DND-41 (cell line): ENCODE measurements at regions not wholly inside any gene's neighbourhood (a gene's known extent, or its start where the extent isn't known, plus 50 kb on each side); places are given as distances from the start of the nearest gene placed in this dataset.

Experiments used
- ATAC-seq: fragments of 200-7000 bp; cut with Tn5 transposase; 3 replicates; pipeline ENCODE4 v1.9.1; 2021; ENCODE audit warnings: low read depth; ENCODE audit not compliant: insufficient read depth
- DNase-seq: peaks from one replicate; pipeline ENCODE4 v3.0.0-alpha.2; 2020
- H2AFZ ChIP-seq: 2 replicates; pipeline ENCODE4 v1.6.0; 2012; ENCODE audit warnings: low read depth, low read length
- H3K27ac ChIP-seq: 2 replicates; pipeline ENCODE4 v1.5.1; 2012; ENCODE audit warnings: low read length, inconsistent platforms
- H3K27me3 ChIP-seq: fragments of 200-600 bp; sonication (generic); 2 replicates; pipeline ENCODE4 v1.6.0; 2012; ENCODE audit warnings: low read length, mild to moderate bottlenecking, inconsistent platforms; ENCODE audit not compliant: insufficient read depth, poor library complexity
- H3K36me3 ChIP-seq: 2 replicates; pipeline ENCODE4 v1.5.1; 2012; ENCODE audit warnings: low read length, inconsistent platforms; ENCODE audit not compliant: insufficient read depth
- H3K4me1 ChIP-seq: 2 replicates; pipeline ENCODE4 v1.5.1; 2012; ENCODE audit warnings: mild to moderate bottlenecking, low read length; ENCODE audit not compliant: insufficient read depth
- H3K4me2 ChIP-seq: 2 replicates; pipeline ENCODE4 v1.6.0; 2012; ENCODE audit warnings: mild to moderate bottlenecking, moderate library complexity, low read length, inconsistent platforms; ENCODE audit not compliant: insufficient read depth
- H3K4me3 ChIP-seq, 2 experiments: fragments of 200-600 bp in 1 of 2; shearing (Covaris generic) in 1 of 2; 2 replicates each; pipeline ENCODE4 v1.5.1; 2012 to 2016; ENCODE audit warnings: inconsistent platforms in 2 of 2, low read length in 2 of 2, mild to moderate bottlenecking in 2 of 2, low read depth in 1 of 2, moderate library complexity in 1 of 2
- H3K79me2 ChIP-seq: 2 replicates; pipeline ENCODE4 v1.6.0; 2012; ENCODE audit warnings: low read length, inconsistent platforms; ENCODE audit not compliant: insufficient read depth
- H3K9ac ChIP-seq: 2 replicates; pipeline ENCODE4 v1.6.0; 2012; ENCODE audit warnings: low read depth, mild to moderate bottlenecking, inconsistent platforms, low read length, moderate library complexity
- H3K9me3 ChIP-seq: 2 replicates; pipeline ENCODE4 v1.5.1; 2012; ENCODE audit warnings: low read length, moderate library complexity, mild to moderate bottlenecking, inconsistent platforms; ENCODE audit not compliant: insufficient read depth, severe bottlenecking
- H4K20me1 ChIP-seq: 2 replicates; pipeline ENCODE4 v1.6.0; 2012; ENCODE audit warnings: low read length; ENCODE audit not compliant: insufficient read depth
- EZH2 ChIP-seq: IDR thresholded peaks from 3 replicates; pipeline ENCODE4 v1.6.1; 2012; ENCODE audit warnings: borderline replicate concordance, low read depth, mild to moderate bottlenecking, moderate library complexity, low read length, inconsistent platforms; ENCODE audit not compliant: severe bottlenecking
- TF ChIP-seq, protein P1 (sequence below): IDR thresholded peaks from 2 replicates; pipeline ENCODE4 v1.5.1; 2012; ENCODE audit warnings: borderline replicate concordance, low read length, moderate library complexity, mild to moderate bottlenecking; ENCODE audit not compliant: poor library complexity, severe bottlenecking; ENCODE audit errors: extremely low read depth

DNA sequence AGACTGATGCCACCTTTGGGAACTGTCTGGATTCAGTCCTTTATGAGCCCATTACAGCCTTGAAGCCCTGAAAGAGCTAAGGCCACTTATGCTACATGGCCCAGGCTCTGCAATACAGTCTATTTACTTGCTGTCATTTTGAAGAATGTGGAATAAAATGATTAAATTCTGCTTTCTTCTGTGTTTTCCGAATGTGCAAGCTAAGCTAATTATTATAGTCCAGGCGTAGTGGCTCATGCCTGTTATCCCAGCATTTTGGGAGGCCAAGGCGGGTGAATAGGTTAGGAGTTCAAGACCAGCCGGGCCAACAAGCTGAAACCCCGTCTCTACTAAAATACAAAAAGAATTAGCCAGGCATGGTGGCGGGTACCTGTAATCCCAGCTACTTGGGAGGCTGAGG is 142.5 kb downstream of the TEX29 start:
- Histone ChIP-seq H2AFZ (no peak overlapping the region), H3K4me2 (no peak overlapping the region), H3K9me3 (no peaks in the 10 kb centered on the region), H3K27me3 (peaks cover 27% of the 10 kb centered on the region), H3K4me3 (no peak overlapping the region), H3K79me2 (no peaks in the 10 kb centered on the region), H4K20me1 (peaks cover 7% of the 10 kb centered on the region), H3K27ac (no peak overlapping the region), H3K4me1 (no peaks in the 10 kb centered on the region), H3K9ac (no peak overlapping the region), H3K36me3 (no peaks in the 10 kb centered on the region)
- ATAC-seq (no peak), DNase-seq (no peak)
- TF ChIP-seq EZH2, result no peak
- TF ChIP-seq, protein P1, sequence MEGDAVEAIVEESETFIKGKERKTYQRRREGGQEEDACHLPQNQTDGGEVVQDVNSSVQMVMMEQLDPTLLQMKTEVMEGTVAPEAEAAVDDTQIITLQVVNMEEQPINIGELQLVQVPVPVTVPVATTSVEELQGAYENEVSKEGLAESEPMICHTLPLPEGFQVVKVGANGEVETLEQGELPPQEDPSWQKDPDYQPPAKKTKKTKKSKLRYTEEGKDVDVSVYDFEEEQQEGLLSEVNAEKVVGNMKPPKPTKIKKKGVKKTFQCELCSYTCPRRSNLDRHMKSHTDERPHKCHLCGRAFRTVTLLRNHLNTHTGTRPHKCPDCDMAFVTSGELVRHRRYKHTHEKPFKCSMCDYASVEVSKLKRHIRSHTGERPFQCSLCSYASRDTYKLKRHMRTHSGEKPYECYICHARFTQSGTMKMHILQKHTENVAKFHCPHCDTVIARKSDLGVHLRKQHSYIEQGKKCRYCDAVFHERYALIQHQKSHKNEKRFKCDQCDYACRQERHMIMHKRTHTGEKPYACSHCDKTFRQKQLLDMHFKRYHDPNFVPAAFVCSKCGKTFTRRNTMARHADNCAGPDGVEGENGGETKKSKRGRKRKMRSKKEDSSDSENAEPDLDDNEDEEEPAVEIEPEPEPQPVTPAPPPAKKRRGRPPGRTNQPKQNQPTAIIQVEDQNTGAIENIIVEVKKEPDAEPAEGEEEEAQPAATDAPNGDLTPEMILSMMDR, result no peak

DNA sequence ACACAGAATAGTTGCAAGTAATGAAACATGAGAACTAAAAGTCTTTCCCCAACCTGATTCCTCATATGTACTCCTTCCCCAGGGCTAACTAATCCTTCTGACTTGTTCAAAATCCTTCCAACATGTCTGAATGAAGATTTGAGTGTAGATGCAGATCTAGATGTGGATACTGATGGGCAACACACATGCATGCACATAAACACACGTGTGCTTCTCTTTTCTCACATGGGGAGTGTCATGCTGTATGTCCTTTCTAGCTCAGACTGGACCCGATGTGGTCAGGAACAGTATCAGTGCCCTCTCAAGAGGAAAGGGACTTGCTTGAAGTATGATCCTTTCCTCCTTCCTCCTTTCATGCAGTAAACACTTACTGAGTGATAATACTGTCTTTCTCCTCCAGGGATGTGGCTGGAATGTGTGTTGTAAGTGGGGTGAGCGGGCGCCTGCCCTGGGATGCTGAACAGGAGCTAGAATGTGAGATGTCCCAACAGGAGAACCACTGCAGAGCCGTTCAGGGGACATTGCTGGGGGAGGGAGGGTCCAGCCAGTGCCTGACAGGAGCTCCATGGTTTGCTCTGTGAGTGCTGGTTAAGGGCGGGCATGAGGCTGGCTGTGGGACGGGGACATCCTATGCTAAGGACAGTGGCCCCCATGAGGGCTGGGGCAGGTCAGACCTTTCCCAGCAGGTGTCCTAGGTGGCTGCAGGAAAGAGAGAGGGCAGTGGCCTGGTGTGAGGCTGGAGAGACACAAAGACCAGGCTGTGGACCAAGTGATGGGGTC is 146.9 kb downstream of the TEX29 start:
- Histone ChIP-seq H3K27me3 (peaks cover 18% of the 10 kb centered on the region), H3K4me1 (no peaks in the 10 kb centered on the region), H3K9me3 (no peaks in the 10 kb centered on the region), H3K4me2 (no peak overlapping the region), H2AFZ (no peak overlapping the region), H3K27ac (no peak overlapping the region), H3K4me3 (no peak overlapping the region), H3K79me2 (no peaks in the 10 kb centered on the region), H4K20me1 (no peaks in the 10 kb centered on the region; the same call in 1 of the 2 replicates), H3K9ac (no peak overlapping the region), H3K36me3 (no peaks in the 10 kb centered on the region)
- no peak for TF ChIP-seq EZH2
- TF ChIP-seq, protein P1, result no peak
- no peak for ATAC-seq
- no peak for DNase-seq

DNA sequence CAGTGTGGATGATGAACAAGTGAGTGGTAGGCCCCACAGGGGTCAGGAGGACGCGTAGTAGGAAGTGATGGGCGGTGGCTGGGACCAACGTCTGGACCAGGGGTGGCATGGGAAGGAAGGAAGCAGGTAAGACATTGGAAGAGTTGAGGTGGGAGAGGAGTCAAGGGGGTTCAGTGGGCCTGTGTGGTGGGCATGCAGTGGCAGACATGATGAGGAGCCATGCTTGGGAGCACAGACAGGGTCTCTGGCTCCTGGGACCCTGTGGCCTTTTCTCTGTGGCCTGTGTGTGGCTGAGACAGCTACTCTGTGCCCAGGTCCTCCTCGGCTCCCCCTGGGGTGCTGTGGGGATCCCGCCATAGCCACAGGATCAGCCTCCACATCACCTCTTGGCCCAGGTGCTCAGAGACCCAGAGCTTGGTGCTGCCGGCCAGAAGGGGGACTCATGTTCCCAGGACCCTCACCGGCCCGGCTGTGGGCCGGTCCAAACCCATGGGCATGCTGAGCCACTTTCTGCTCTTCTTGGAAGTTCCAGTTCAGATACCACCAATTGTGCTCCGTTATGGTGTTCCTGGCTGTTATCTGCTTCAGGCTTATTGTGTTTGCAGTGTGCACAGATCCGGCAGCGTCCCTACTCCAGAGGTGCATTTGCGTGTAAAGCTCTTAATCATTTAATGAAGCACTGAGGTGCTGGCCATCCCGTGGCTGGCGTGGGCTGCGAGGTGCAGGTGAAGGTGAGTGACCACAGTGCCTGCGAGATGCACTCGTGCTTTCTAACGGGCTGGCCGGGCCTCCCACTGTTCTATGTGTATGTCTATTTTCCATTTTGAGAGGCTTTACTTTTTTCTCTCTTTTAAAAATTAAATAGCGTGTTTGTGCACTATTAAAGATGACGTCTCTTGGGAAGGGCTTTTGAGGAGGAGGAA is 147.9 kb downstream of the TEX29 start:
- ATAC-seq, result no peak
- no peak overlapping the region for H3K27ac ChIP-seq
- H3K27me3 ChIP-seq, result peaks cover 11% of the 10 kb centered on the region
- H3K36me3 ChIP-seq, result no peaks in the 10 kb centered on the region
- H3K4me3 ChIP-seq, result no peak overlapping the region
- H3K4me1 ChIP-seq, result no peaks in the 10 kb centered on the region
- TF ChIP-seq, protein P1, result no peak
- no peak for TF ChIP-seq EZH2
- no peak for DNase-seq
- no peaks in the 10 kb centered on the region for H3K9me3 ChIP-seq
- no peaks in the 10 kb centered on the region; the same call in 1 of the 2 replicates for H4K20me1 ChIP-seq
- H2AFZ ChIP-seq, result no peak overlapping the region
- H3K79me2 ChIP-seq, result no peaks in the 10 kb centered on the region
- H3K4me2 ChIP-seq, result no peak overlapping the region
- H3K9ac ChIP-seq, result no peak overlapping the region
